SK-N-SH (cell line): ENCODE measurements at regions not wholly inside any gene's neighbourhood (a gene's known extent, or its start where the extent isn't known, plus 50 kb on each side); places are given as distances from the start of the nearest gene placed in this dataset.

Source experiments
- CTCF ChIA-PET: fragments of 300-600, 350-600 bp; formaldehyde crosslinking; extraction: SDS; loops from one replicate; lab custom pipeline; 2021; lab: Yijun Ruan, JAX
- POLR2A ChIA-PET: fragments of 350-600 bp; sonication (Branson Sonifier 250); formaldehyde crosslinking; extraction: SDS; loops from one replicate; lab custom pipeline; 2020; ENCODE audit warnings: antibody characterized with exemption, inconsistent platforms; lab: Yijun Ruan, JAX
- DNase-seq: peaks from one replicate; pipeline ENCODE4 v3.0.0; 2012
- H2AFZ ChIP-seq: fragments of 200-600 bp; sonication (generic); 2 replicates; pipeline ENCODE4 v1.8.1; 2016; ENCODE audit warnings: antibody characterized with exemption, mild to moderate bottlenecking, low read depth
- H3F3A ChIP-seq: fragments of 200-600 bp; sonication (generic); replicated peaks from 2 replicates; pipeline ENCODE3; 2016; ENCODE audit warnings: antibody characterized with exemption, mild to moderate bottlenecking; ENCODE audit not compliant: insufficient read depth
- H3K27ac ChIP-seq, 2 experiments: fragments of 200-500 bp in 1 of 2; fragments of 200-600 bp in 1 of 2; sonication (Bioruptor generic) in 1 of 2; sonication (generic), shearing (Covaris generic) in 1 of 2; 2 replicates each; pipeline versions ENCODE4 v1.5.1 to v1.6.1; 2014 to 2016; ENCODE audit warnings: low read depth in 2 of 2, inconsistent platforms in 1 of 2, low read length in 1 of 2, mild to moderate bottlenecking in 1 of 2, mixed read lengths in 1 of 2
- H3K27me3 ChIP-seq: fragments of 200-600 bp; sonication (generic), shearing (Covaris generic); 2 replicates; pipeline ENCODE4 v1.6.1; 2016; ENCODE audit warnings: mixed run types; ENCODE audit not compliant: insufficient read depth
- H3K36me3 ChIP-seq, 2 experiments: fragments of 200-500 bp in 1 of 2; fragments of 200-600 bp in 1 of 2; sonication (Bioruptor generic) in 1 of 2; sonication (generic) in 1 of 2; replicated peaks in 1 of 2; 2 replicates each; pipeline versions ENCODE3 to v1.5.1; 2014 to 2016; ENCODE audit warnings: low read length in 1 of 2, mild to moderate bottlenecking in 1 of 2; ENCODE audit not compliant: insufficient read depth in 2 of 2, control insufficient read depth in 1 of 2
- H3K4me1 ChIP-seq, 2 experiments: fragments of 200-500 bp in 1 of 2; fragments of 200-600 bp in 1 of 2; sonication (Bioruptor generic) in 1 of 2; sonication (generic), shearing (Covaris generic) in 1 of 2; 2 replicates each; pipeline versions ENCODE4 v1.5.1 to v1.6.1; 2014 to 2016; ENCODE audit warnings: low read depth in 1 of 2, low read length in 1 of 2, mixed run types in 1 of 2; ENCODE audit not compliant: insufficient read depth in 2 of 2, control insufficient read depth in 1 of 2
- H3K4me2 ChIP-seq: fragments of 200-600 bp; sonication (generic), shearing (Covaris generic); 2 replicates; pipeline ENCODE4 v1.6.1; 2017; ENCODE audit warnings: mixed run types
- H3K4me3 ChIP-seq, 2 experiments: fragments of 200-500 bp in 1 of 2; fragments of 200-600 bp in 1 of 2; sonication (Bioruptor generic) in 1 of 2; sonication (generic), shearing (Covaris generic) in 1 of 2; 2 replicates each; pipeline versions ENCODE4 v1.5.1 to v1.8.1; 2014 to 2016; ENCODE audit warnings: low read depth in 2 of 2, inconsistent platforms in 1 of 2, low read length in 1 of 2, mild to moderate bottlenecking in 1 of 2, mixed read lengths in 1 of 2, moderate library complexity in 1 of 2
- H3K79me2 ChIP-seq: fragments of 200-600 bp; sonication (generic); 2 replicates; pipeline ENCODE4 v1.8.1; 2017; ENCODE audit warnings: mild to moderate bottlenecking; ENCODE audit not compliant: insufficient read depth
- H3K9ac ChIP-seq: fragments of 200-600 bp; sonication (generic); 2 replicates; pipeline ENCODE4 v1.6.1; 2017; ENCODE audit warnings: mixed run types
- H3K9me2 ChIP-seq: fragments of 200-600 bp; sonication (generic); 2 replicates; pipeline ENCODE4 v1.6.1; 2017; ENCODE audit warnings: mixed run types
- H3K9me3 ChIP-seq: fragments of 200-600 bp; sonication (generic); 2 replicates; pipeline ENCODE4 v1.6.1; 2017; ENCODE audit warnings: mixed run types, mild to moderate bottlenecking, moderate library complexity
- H4K20me1 ChIP-seq: fragments of 200-600 bp; sonication (generic); 2 replicates; pipeline ENCODE4 v1.6.1; 2017; ENCODE audit warnings: mild to moderate bottlenecking, mixed run types; ENCODE audit not compliant: insufficient read depth
- CHD2 ChIP-seq: fragments of 150-350 bp; IDR thresholded peaks from 2 replicates; pipeline ENCODE4 v1.6.1; 2018; ENCODE audit warnings: low read length; ENCODE audit not compliant: partially characterized antibody
- EP300 ChIP-seq, 2 experiments: IDR thresholded peaks; 2 replicates each; pipeline versions ENCODE4 v1.4.0 to v1.6.1; 2012; ENCODE audit warnings: borderline replicate concordance in 1 of 2, low read depth in 1 of 2, low read length in 1 of 2
- EZH2phosphoT487 ChIP-seq: fragments of 200-600 bp; sonication (generic); IDR thresholded peaks from 2 replicates; pipeline ENCODE4 v1.6.1; 2017; ENCODE audit warnings: low read depth, mixed run types, mild to moderate bottlenecking, antibody characterized with exemption, moderate library complexity, borderline replicate concordance
- FOSL2 ChIP-seq: IDR thresholded peaks from 2 replicates; pipeline ENCODE4 v1.4.0; 2012; ENCODE audit warnings: low read depth, mild to moderate bottlenecking, moderate library complexity, borderline replicate concordance
- FOXJ3 ChIP-seq: sonication (generic); formaldehyde crosslinking; IDR thresholded peaks from 2 replicates; pipeline ENCODE4 v1.5.1; 2020; ENCODE audit warnings: mild to moderate bottlenecking, missing genetic modification reagents
- GABPA ChIP-seq: IDR thresholded peaks from 2 replicates; pipeline ENCODE4 v1.4.0; 2012; ENCODE audit warnings: low read depth, mild to moderate bottlenecking
- GATA2 ChIP-seq: sonication (generic); formaldehyde crosslinking; IDR thresholded peaks from 2 replicates; pipeline ENCODE4 v1.5.0; 2020; ENCODE audit warnings: mild to moderate bottlenecking, missing genetic modification reagents
- IRF3 ChIP-seq: fragments of 150-350 bp; IDR thresholded peaks from 2 replicates; pipeline ENCODE4 v1.6.1; 2016; ENCODE audit warnings: mild to moderate bottlenecking, low read depth, low read length
- MEF2A ChIP-seq: IDR thresholded peaks from 2 replicates; pipeline ENCODE4 v1.4.0; 2012; ENCODE audit warnings: low read depth, borderline replicate concordance
- NFIC ChIP-seq: IDR thresholded peaks from 2 replicates; pipeline ENCODE4 v1.4.0; 2012; ENCODE audit warnings: borderline replicate concordance
- NRF1 ChIP-seq: IDR thresholded peaks from 2 replicates; pipeline ENCODE4 v1.6.1; 2012; ENCODE audit warnings: low read depth, mild to moderate bottlenecking, low read length
- POLR2AphosphoS5 ChIP-seq: IDR thresholded peaks from 2 replicates; pipeline ENCODE4 v1.6.1; 2012; ENCODE audit warnings: low read depth, low read length
- RAD21 ChIP-seq: IDR thresholded peaks from 2 replicates; pipeline ENCODE4 v1.6.1; 2012; ENCODE audit warnings: mild to moderate bottlenecking, low read length
- REST ChIP-seq: IDR thresholded peaks from 2 replicates; pipeline ENCODE4 v1.6.1; 2012; ENCODE audit warnings: mild to moderate bottlenecking, low read depth, low read length, moderate library complexity
- RFX5 ChIP-seq: IDR thresholded peaks from 2 replicates; pipeline ENCODE4 v1.6.1; 2012; ENCODE audit warnings: mild to moderate bottlenecking, improper control_type of control experiment, low read length
- SMC3 ChIP-seq: IDR thresholded peaks from 2 replicates; pipeline ENCODE4 v1.6.1; 2012; ENCODE audit warnings: low read depth, low read length, improper control_type of control experiment
- TCF12 ChIP-seq: IDR thresholded peaks from 2 replicates; pipeline ENCODE4 v1.4.0; 2012
- TEAD4 ChIP-seq: IDR thresholded peaks from 2 replicates; pipeline ENCODE4 v1.4.0; 2012; ENCODE audit warnings: mild to moderate bottlenecking, borderline replicate concordance; ENCODE audit not compliant: insufficient read depth
- USF1 ChIP-seq: IDR thresholded peaks from 2 replicates; pipeline ENCODE4 v1.4.0; 2012; ENCODE audit warnings: low read depth, borderline replicate concordance
- YY1 ChIP-seq: IDR thresholded peaks from 2 replicates; pipeline ENCODE4 v1.4.0; 2012; ENCODE audit warnings: low read depth, mild to moderate bottlenecking
- WGBS: methylation state at CpG from one replicate; pipeline ENCODE4 v1.1.6; 2017; ENCODE audit warnings: low lambda C conversion rate; 5-methylcytosine and 5-hydroxymethylcytosine counted together

- Histone ChIP-seq H2AFZ (no peak overlapping the region), H3K9me2 (no peaks in the 10 kb centered on the region), H4K20me1 (no peaks in the 10 kb centered on the region), H3K4me2 (no peak overlapping the region), H3K4me3 (no peak overlapping the region), H3K9ac (no peak overlapping the region), H3K79me2 (no peaks in the 10 kb centered on the region), H3K36me3 (no peaks in the 10 kb centered on the region), H3K4me1 (no peaks in the 10 kb centered on the region), H3K27ac (no peak overlapping the region), H3K9me3 (no peaks in the 10 kb centered on the region), H3F3A (no peaks in the 10 kb centered on the region), H3K27me3 (no peaks in the 10 kb centered on the region; the same call in 1 of the 2 replicates)
- TF ChIP-seq NFIC (no peak), POLR2AphosphoS5 (no peak), EZH2phosphoT487 (no peak), SMC3 (no peak), IRF3 (no peak), CHD2 (no peak), FOXJ3 (CRISPR knock-in tag) (no peak), YY1 (no peak), FOSL2 (no peak)
- CTCF ChIA-PET: no interaction called here
- POLR2A ChIA-PET: no interaction called here
- DNase-seq: no peak
- WGBS: 78% methylated on average over 13 of the region's 16 CpGs
Observed at GRCh38 chr2:205858881-205859441, 176.7 kb downstream of the NRP2 start.

GRCh38 chr2:205858275-205858674, 176.0 kb downstream of the NRP2 start:
- POLR2A ChIA-PET: no interaction called here
- Histone ChIP-seq H4K20me1 (no peaks in the 10 kb centered on the region), H3K9me3 (no peaks in the 10 kb centered on the region), H3K4me2 (no peak overlapping the region), H3K4me1 (no peaks in the 10 kb centered on the region), H3K79me2 (no peaks in the 10 kb centered on the region), H2AFZ (no peak overlapping the region), H3K9me2 (no peaks in the 10 kb centered on the region), H3K36me3 (no peaks in the 10 kb centered on the region), H3K9ac (no peak overlapping the region), H3K27ac (no peak overlapping the region), H3K27me3 (no peaks in the 10 kb centered on the region; the same call in 1 of the 2 replicates), H3K4me3 (no peak overlapping the region), H3F3A (no peaks in the 10 kb centered on the region)
- WGBS: 34% methylated on average over 3 of the region's 3 CpGs
- no peak for DNase-seq
- no peak for TF ChIP-seq TEAD4
- TF ChIP-seq POLR2AphosphoS5: no peak
- TF ChIP-seq EP300 (IDR thresholded peaks at IDR 0.05; ENCODE audit: borderline replicate concordance in 1 of 2, low read depth in 1 of 2, low read length in 1 of 2): no peak
- no peak for TF ChIP-seq USF1
- TF ChIP-seq NFIC: no peak
- no peak for TF ChIP-seq GABPA
- TF ChIP-seq MEF2A: no peak
- TF ChIP-seq RAD21: no peak
- TF ChIP-seq RFX5: no peak
- no peak for TF ChIP-seq FOXJ3 (CRISPR knock-in tag)
- no peak for TF ChIP-seq REST
- no peak for TF ChIP-seq NRF1
- no peak for TF ChIP-seq GATA2 (CRISPR knock-in tag)
- no peak for TF ChIP-seq TCF12
- CTCF ChIA-PET: interaction anchor here (1.0 kb wide), 1 partner anchor 13 kb away, joined by 3 read pairs; no protein-coding TSS in a partner anchor
